ENCODE measurements at regions not wholly inside any gene's neighbourhood (a gene's known extent, or its start where the extent isn't known, plus 50 kb on each side); places are given as distances from the start of the nearest gene placed in this dataset.

GRCh38 chr13:46475541-46475991 lies 77.4 kb upstream of the LRCH1 start:
- no peak for TF ChIP-seq POLR2AphosphoS5 (IDR thresholded peaks at IDR 0.05)
- TF ChIP-seq, protein P1, sequence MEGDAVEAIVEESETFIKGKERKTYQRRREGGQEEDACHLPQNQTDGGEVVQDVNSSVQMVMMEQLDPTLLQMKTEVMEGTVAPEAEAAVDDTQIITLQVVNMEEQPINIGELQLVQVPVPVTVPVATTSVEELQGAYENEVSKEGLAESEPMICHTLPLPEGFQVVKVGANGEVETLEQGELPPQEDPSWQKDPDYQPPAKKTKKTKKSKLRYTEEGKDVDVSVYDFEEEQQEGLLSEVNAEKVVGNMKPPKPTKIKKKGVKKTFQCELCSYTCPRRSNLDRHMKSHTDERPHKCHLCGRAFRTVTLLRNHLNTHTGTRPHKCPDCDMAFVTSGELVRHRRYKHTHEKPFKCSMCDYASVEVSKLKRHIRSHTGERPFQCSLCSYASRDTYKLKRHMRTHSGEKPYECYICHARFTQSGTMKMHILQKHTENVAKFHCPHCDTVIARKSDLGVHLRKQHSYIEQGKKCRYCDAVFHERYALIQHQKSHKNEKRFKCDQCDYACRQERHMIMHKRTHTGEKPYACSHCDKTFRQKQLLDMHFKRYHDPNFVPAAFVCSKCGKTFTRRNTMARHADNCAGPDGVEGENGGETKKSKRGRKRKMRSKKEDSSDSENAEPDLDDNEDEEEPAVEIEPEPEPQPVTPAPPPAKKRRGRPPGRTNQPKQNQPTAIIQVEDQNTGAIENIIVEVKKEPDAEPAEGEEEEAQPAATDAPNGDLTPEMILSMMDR (IDR thresholded peaks at IDR 0.05): no peak

Data from breast epithelium (tissue), 3 donors.